CD4-positive, alpha-beta T cell treated with Interleukin-17A for 4 hours (primary cell): ENCODE measurements at regions not wholly inside any gene's neighbourhood (a gene's known extent, or its start where the extent isn't known, plus 50 kb on each side); places are given as distances from the start of the nearest gene placed in this dataset.

Experiments used
- DNase-seq: peaks from one replicate; pipeline ENCODE4 v3.0.0-alpha.2; 2020; ENCODE audit warnings: mixed read lengths

DNA sequence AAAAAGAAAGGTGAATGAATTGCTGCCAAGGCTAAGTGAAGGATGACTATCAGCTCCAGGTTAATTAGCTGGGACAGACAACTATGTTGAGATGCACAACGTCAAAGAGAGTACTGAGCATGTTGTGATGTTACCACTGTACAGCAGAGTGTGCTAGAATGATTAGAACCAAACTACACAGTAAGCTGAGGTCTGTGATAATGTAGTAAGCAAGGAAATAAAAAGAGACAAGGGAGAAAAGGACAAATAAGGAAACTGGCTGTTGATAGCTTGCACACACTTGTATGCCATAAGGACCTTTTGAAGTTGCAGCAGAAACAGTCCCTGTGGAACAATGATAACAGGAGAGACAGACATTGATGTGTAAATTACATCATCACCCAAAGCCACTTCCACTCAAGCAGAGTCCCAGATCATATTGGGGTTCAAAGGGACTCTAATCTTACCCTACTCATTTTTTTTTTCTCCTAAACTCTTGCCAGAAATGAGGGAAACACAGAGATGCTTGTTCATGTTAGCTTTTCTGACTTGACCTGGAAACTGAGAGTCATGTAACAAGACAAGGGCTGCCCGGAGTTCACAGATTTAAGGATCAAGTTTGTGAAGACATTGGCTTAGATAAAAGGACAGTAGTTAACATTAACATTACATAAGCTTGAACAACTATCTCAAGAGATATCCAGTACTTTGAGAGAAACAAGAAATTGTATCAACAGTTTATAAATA is 189.9 kb downstream of the CENPW start:
- no peak for DNase-seq

DNA sequence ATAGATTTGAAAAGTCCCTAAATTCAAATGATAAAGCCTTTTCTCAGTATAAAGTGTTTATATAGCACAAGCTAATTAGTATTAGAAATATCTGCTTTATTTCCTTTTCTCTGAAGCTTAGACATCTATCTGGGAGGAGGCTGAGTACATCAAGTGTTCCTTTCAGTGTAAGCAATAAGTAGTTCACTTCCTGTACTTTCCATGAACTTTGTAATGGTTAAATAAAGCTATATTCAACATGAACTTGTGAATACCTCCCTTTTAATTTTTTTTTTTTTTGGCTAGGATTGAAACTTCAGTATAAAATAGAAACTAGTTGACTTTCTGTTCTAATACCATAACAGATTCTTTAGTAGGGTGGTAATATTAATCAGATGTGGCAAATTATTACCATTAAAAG is 190.9 kb downstream of the CENPW start:
- DNase-seq = no peak

DNA sequence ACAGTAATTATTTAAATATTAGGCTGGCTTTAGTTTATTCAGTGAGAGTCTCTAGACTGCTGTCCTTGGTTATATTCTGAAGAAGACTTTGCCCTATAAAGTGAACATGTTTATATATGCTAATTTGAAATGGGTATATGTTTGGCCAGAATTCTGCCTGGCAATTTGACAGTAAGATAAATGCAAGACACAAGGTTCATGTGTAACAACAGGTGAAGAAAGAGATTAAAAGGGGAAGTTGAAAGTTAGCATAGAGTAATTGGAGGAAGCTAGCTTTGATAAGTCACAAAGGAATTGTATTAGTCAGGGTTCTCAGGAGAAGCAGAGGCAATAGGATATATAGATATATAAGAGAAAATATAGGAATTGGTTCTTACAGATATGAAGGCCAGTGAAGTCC is 191.4 kb downstream of the CENPW start:
- DNase-seq = no peak

DNA sequence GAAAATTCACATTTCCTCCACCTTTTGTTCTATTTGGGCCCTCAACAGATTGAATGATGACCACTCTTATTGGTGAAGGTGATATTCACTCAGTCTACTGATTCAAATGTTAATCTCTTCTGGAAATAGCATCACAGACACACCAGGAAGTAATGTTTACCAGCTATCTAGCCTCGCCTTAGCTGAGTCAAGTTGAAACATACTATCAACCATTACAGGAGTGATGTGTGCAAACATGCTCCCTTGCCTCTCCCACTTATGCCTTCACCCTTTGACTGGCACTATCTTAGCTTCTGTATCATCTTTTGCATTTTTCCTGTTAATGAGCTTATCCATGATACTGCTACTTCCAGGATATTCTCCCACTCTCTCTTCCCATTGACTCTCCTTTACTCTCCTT is 191.9 kb downstream of the CENPW start:
- no peak for DNase-seq

DNA sequence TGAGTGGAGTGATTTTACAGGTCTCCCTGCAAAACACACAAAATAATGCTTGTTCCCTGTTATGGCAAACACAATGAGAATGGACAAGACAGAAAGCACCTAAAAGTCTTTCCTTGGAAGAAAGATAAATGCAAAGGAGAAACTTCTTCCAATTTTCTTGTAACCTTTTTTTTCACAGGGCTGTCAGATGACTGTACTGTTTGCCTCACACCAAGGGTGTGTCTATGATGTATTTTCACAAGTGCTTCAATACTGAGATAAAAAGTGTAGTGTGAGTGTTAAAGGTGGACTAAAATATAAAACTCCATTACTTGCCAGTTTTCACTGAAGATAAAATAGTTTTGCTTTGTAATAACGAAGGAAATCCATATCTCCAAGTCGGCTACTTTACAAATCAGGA is 194.5 kb downstream of the CENPW start:
- DNase-seq = no peak

DNA sequence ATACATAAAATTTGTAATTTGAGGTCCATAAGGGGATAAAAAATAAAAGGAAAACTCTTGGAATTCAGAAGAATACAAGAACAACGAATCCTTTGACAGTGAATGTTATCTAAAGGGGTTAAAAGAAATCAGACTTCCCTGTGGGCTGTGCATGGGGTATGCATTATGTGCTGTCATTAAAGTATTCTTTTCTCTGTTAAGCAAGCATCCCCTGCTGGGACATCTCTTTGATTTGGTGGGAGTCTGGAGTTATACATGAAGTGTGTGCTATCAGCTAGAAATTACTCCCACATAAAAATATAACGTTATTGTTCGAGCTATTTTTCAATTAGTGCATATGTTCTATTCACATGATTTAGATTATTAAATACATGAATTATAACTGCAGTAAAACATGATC is 195.2 kb downstream of the CENPW start:
- no peak for DNase-seq

DNA sequence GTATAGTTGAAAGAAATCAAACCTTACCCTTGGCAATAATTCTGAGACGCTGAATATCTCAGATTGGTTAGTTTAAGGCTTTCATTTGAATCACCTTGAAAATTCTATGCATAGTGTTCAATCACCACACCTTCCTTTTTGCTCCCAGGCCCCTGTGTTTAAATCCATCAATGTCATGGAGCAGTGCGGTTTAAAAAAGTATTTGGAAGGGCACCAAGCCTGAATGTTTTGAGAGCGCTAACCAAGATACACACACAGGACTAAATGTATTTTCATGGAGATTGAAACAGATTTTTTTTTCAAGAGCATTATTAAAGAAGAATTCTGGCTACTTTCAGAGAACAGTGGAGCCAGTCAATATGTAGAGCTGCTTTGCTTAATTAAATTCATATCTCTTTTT is 195.7 kb downstream of the CENPW start:
- DNase-seq = no peak

DNA sequence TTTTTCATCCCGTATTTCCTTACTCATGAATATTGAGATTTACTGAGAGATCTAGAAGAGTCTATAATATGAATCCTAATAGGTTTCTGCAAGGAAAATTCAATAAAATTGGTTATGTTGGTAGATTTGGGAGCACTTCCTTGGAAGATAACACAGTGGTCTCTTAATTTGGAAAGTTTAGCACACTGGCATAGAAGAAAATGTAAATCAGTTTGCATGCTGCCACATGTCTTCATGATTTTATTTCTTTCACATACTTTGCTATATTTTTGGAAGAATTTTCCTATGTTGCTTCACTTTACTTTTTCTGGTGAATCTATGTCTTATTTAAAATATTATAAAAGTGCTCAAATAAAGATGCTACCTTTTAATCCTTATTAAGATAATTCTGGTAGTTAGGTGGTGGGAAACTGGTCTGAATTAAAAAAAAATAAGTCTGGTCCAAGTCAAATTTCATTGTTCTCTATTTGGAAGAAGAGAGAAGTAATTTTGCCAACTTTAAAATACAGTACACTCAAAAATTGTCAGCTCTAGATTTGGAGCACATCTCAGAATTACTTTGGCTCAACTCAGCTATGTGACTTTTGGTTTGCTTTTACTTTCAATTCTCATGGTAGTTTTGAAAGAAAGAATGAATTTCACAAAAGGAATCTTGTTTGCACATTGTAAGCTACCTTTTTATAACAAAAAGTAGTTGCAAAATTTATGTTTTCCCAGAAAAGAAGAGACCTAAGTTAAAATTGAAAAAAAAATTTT is 197.3 kb downstream of the CENPW start:
- no peak for DNase-seq

DNA sequence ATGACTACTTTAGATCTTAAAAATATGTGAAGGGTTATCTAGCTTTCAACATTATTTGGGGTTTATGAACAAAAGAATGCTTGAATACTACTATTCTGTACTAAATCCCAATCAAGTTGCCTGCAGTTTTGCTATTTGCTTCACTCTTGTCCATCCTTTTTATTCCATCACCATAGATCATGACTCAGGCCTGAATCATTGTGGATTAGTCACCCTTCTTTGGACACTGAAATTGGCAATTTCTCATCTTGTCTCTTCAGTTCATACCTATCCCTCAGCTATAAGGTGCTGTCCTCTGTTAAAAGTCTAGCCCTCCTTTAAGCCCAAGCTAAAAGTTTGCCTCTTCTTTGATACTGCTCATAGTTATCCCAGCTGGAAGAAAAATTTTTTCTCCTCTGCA is 199.1 kb downstream of the CENPW start:
- no peak for DNase-seq

DNA sequence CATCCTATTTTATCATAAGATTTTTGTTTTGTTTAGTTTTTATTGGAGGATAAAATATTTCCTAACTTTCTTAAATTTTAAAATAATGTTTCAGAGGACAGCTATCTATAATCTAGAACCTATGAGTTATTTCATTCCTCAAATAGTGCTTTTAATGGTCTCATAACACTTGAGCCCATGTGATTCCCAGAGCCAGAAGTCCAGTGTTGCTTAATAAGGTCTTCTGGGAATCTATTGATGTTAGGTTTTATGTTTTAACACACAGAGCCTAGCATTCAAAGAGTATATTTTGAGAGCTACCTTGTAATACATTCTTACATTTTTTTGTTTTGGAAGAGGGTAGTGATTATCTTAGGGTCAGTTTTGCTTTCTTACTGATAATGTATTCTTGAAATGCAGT is 200.2 kb downstream of the CENPW start:
- no peak for DNase-seq

DNA sequence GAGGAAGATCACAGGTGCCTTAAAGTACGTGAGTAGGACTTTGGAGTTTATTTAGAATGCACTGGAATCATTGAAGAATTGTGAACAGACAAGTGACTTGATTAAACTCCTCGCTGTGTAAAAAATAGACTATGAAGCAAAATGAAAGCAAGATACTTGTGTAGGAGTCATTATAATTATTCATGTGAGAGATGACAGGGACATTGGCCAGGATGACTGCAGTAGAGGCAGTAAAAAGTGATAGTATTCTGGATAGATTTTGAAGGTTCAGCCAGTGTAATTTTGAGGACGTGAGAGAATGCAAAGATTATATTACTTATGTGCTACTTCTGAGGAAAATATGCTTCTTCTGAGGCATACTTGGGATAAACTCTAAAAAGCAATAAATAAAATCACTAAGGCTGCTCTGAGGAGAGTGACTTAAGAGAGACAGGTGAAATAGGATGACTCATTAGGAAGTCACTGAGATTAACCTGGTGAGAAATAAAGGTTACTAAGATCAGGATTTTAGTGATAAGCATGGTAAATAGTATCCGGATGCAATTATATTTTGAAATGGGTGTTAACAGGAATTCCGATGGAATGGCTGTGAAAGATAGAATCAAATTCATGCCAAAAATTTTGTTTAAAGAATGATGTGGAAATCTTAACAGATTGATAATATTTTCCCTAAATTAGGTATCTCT is 202.0 kb downstream of the CENPW start:
- no peak for DNase-seq

DNA sequence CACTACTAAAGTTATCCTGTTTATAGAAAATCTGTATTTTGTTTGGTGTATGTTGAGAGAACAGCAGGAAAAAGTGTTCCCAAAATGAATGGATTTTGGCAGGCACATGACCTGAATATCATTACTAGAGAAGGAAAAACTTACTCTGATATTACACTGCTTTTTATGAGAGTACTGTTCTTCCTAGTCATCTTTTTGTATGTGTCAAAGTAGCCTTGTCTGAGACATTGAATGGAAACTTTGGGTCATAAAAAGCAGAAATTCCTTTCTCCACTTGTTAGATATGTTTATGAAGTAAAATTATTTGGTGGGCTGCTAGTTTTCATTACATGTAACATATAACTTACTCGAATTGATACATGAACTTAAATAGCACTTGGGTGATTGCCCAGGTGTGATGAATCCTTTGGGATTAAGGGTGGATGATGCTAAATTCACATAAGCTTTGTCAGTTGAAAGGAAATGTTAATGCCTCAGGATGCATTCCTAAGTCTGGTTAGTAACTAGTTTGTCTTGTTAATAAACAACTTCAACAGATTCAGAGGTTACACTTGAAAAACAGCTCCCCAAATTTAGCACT is 206.7 kb downstream of the CENPW start:
- no peak for DNase-seq

DNA sequence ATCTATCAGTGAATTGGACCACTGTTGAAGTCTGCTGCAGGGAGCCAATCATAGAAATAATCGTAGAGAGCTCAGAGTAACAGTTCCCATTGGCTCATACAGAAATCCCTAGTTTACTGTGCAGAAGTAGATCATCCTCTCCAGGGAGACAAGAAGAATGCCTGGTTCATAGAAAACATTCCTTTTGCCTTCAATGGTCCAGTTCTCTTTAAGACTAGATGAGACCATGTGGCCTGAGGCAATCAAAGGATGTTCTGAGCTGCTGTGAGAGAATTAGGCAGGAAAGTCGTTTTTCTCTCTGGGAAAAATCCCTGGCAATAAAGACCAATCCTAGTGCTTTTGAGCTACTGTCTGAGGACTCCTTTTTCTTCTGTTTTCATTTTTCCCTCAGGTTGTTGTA is 208.4 kb downstream of the CENPW start:
- DNase-seq = no peak

DNA sequence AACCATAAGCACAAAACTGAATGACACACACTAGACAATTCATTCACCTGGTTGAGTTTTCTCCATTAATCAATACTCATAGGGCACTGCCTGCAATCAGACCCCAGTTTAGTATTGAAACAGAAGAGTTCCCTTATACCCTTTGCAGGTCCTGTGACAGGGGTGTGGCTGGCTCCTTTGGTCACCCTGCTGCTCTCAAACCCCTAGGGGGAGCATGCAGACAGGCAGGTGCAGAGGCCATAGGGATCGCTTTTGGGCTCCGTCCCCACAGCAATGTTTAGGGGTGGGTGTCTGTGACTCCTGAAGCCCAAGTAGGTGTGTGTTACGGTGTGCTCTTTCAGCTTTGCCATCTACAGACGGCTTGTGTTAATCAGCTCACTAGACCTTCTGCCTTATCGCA is 210.4 kb downstream of the CENPW start:
- DNase-seq = no peak

DNA sequence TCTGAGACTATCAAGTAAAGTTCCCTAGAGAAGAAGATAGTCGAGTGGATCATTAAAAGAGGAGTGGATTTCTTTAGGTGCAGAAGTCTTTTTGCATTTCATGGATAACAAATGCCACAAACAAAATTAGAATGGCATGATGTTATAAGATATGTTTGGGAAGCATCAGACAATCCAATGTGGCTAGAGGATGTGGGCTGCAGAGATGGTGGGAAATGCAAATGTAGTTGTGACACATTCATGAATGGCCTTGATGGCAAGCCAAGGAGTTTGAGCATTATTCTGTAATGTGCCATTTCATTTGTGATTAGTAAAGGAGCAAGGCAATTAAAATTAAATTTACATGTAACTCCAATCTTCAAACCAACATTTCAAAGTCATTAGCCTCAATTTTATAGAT is 211.9 kb downstream of the CENPW start:
- DNase-seq = no peak

DNA sequence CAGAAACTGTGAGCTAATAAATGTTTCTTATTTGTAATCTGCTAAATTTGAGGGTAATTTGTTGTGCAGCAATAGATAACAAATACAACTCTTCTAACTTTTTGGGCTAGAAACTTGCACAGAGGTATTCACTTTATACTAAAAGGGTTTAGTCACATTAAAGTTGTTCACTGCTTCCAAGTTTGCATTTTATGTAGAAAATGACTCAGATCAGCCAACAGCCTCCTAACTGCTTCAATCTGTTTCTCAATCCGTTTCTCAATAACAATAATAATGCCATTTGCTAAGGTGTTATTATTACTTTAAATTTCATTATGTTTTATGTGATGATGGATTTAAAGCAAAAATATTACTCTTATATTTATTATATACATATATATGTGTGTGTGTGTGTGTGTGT is 213.9 kb downstream of the CENPW start:
- no peak for DNase-seq

DNA sequence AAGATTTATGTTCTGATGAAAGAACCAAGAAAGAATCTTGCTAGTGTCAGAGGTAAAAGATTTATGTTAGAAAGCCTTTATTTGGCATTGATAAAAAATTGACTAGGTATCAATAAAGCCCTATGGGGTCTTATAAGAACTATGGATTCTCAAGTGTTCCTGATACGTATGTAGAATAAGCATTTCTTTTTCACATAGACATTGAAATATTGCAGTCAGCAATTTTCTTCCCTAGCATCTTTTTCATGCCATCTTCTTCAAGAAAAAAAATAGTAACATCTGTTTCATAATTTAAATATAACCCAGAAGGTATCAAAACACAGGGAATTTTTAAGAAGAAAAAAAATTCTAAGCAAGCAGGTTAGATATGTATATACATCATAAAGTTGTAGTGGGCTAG is 230.6 kb downstream of the CENPW start:
- DNase-seq = no peak

DNA sequence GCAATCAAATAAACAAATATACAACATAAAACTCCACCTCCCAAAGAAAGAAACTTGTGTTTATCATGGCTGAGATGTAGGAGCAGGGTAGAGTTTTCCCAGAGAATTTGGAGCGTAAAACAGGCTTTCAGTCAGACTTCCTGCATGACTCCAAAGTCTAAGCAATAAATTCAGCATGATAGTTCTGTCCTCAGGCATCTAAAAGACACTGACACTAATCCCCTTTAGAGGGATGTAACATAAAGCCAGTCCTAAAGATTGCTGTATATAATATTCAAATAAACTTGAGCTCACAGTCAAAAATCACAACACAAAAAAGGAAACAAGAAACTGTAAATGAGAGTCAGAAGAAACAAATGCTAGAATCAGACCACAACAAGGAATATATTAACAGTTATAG is 234.4 kb downstream of the CENPW start:
- no peak for DNase-seq

DNA sequence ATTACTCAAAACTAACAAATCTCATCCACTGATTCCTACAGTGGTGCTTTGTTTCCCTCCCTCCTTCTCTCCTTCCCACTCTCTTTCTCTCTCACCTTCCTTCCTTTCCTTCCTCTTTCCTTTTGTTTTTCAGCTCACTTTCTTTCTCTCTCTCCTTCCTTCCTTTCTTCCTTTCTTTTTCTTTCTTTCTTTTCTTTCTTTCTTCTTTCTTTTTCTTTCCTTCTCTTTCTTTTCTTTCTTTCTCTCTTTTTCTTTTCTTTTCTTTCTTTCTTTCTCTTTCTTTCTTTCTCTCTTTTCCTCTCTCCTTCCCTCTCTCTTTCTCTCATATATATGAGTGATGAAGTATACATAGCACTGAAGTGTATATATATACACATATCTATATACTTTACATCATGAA is 241.4 kb downstream of the CENPW start:
- no peak for DNase-seq

DNA sequence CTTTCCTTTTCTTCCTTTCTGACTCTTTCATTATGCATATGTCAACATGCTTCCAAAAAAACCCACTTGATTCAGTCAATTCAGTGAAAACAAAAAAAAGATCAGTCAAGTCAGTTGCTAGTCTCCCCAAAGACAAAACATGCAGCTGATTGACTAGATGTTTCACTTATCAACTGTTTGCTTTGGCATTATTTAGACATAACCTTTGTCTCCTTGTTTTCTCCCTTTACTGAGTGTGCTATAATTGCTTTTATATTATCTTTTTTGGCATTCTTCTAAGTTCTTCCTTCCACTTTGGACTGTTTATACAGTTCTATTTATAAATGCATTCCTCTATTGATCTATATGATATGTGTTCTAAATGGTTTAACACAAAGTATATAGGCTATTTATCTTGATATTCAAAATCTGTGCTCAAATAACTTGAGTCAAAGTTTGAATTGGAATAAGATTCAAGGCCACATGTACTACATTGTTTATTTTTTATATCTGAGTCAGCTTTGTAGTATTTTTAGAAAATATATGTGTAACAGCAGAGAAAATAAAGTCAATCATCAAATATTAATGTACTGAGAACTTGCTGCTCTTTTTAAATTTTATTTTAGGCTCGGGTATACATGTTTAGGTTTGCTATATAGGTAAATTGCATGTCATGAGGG is 260.5 kb downstream of the CENPW start:
- no peak for DNase-seq

DNA sequence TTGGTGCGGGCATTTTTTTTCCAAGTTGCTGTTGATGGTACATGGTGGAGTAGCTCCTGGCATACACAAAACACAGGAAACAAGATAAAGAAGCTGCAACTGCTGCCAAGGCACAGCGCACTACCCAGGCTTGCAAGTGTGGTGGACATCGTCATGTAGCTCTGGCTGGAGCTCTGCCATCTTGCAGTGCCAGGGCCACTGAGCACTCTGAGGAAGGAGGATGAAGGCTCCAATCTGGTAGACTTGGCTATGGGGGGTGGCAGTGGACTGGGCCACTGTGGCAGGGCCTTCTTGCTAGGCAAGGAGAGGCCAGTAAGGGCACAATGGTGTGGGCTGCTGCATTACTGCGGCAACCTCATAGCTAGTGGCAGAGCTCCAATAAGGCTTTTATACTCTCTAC is 263.5 kb downstream of the CENPW start:
- no peak for DNase-seq

DNA sequence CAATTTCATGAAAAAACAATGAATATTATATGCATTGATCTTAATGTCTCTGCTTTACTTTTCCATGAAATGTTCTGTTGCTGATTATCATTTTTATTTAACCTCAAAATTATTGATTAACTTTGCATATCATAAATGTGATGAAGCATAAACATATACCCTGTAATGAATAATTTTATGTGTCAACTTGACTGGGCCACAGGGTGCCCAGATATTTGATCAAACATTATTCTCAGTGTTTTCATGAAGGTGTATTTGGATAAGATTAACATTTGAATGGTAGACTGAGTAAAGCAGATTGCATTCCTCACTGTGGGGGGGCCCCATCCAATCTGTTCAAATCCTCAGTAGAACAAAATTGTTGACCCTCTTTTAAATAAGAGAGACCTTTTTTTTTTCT is 265.2 kb downstream of the CENPW start:
- DNase-seq = no peak

DNA sequence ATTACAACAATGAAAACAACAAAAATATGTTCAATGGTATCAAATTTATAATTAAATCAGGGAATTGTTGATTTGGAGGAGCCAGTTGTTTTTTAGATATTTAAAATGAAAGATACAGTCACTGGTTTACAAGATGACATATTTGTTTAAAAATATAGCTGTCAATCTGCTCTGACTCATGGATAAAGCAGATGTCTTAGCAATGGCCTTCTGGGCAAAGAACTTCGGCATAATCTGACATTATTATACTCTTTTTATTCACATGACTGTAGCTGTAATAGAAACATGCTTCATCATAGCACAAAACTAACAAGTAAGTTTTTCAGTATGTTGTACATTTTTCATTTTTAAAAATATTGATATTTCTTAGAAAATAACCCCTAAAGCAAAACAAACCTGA is 267.4 kb downstream of the CENPW start:
- DNase-seq = no peak
